GM12878 (cell line): ENCODE measurements at regions not wholly inside any gene's neighbourhood (a gene's known extent, or its start where the extent isn't known, plus 50 kb on each side); places are given as distances from the start of the nearest gene placed in this dataset.

Experiments used
- BCLAF1 ChIP-seq: fragments of 450-650 bp; IDR thresholded peaks from 2 replicates; pipeline ENCODE4 v1.6.1; 2017; ENCODE audit warnings: antibody characterized with exemption, mild to moderate bottlenecking, moderate library complexity
- CEBPB ChIP-seq, 2 experiments: fragments of 150-350 bp in 1 of 2; IDR thresholded peaks; 2 replicates each; pipeline ENCODE4 v1.6.1; 2012 to 2014; ENCODE audit warnings: low read depth in 2 of 2, low read length in 2 of 2, borderline replicate concordance in 1 of 2, inconsistent platforms in 1 of 2
- E2F4 ChIP-seq: IDR thresholded peaks from 2 replicates; pipeline ENCODE4 v1.6.1; 2012; ENCODE audit warnings: low read depth, low read length, improper control_type of control experiment
- E2F8 ChIP-seq: fragments of 450-650 bp; IDR thresholded peaks from 2 replicates; pipeline ENCODE4 v1.6.1; 2018; ENCODE audit warnings: mild to moderate bottlenecking, low read depth, moderate library complexity; ENCODE audit not compliant: partially characterized antibody
- IKZF1 ChIP-seq: fragments of 450-650 bp; conservative IDR thresholded peaks from 2 replicates; pipeline ENCODE4 v1.6.1; 2017; ENCODE audit warnings: antibody characterized with exemption, mild to moderate bottlenecking
- SUPT20H ChIP-seq: IDR thresholded peaks from 2 replicates; pipeline ENCODE4 v1.6.1; 2011; ENCODE audit warnings: low read depth, mild to moderate bottlenecking, low read length, moderate library complexity, borderline replicate concordance; ENCODE audit not compliant: control insufficient read depth
- ZBTB4 ChIP-seq: fragments of 450-650 bp; formaldehyde crosslinking; IDR thresholded peaks from 2 replicates; pipeline ENCODE4 v1.4.0; 2022; ENCODE audit warnings: mild to moderate bottlenecking, moderate library complexity

GRCh38 chr12:107228076-107228475 is 134.7 kb upstream of the CRY1 start (continued):
- no peak for TF ChIP-seq ZBTB4
- TF ChIP-seq E2F8, result no peak
- TF ChIP-seq E2F4, result no peak
- no peak for TF ChIP-seq SUPT20H
- no peak for TF ChIP-seq IKZF1
- TF ChIP-seq CEBPB (IDR thresholded peaks at IDR 0.05; ENCODE audit: borderline replicate concordance in 1 of 2, low read depth in 2 of 2, low read length in 2 of 2), result no peak
- TF ChIP-seq BCLAF1, result no peak
